Peyer's patch (tissue), 4 donors: ENCODE measurements at regions not wholly inside any gene's neighbourhood (a gene's known extent, or its start where the extent isn't known, plus 50 kb on each side); places are given as distances from the start of the nearest gene placed in this dataset.

Source experiments
- CTCF ChIP-seq, 6 experiments: fragments of 450-650 bp in 4 of 6; fragments of 200-600 bp in 2 of 6; sonication (generic) in 1 of 6; IDR thresholded peaks; one replicate each; pipeline ENCODE4 v1.5.1; 2017 to 2019; ENCODE audit warnings: antibody characterized with exemption in 6 of 6, mild to moderate bottlenecking in 3 of 6, moderate library complexity in 1 of 6
- POLR2A ChIP-seq, 2 donors: fragments of 450-650 bp; IDR thresholded peaks; one replicate each; pipeline ENCODE4 v1.5.1; 2017; ENCODE audit warnings: antibody characterized with exemption in 2 of 2, mild to moderate bottlenecking in 2 of 2, moderate library complexity in 2 of 2

- TF ChIP-seq CTCF (IDR thresholded peaks at IDR 0.05) (no peak), POLR2A (IDR thresholded peaks at IDR 0.05) (no peak)
Measured at GRCh38 chr22:48703265-48703941, 1124.3 kb downstream of the BRD1 start.
